IMR-90 (cell line): ENCODE measurements at regions not wholly inside any gene's neighbourhood (a gene's known extent, or its start where the extent isn't known, plus 50 kb on each side); places are given as distances from the start of the nearest gene placed in this dataset.

ENCODE experiments used
- ATAC-seq: fragments of 200-7000 bp; cut with Tn5 transposase; 2 replicates; pipeline ENCODE4 v1.9.1; 2020; ENCODE audit warnings: low read depth, mild to moderate bottlenecking, moderate library complexity
- BruUV-seq: library from RNA; stranded (reverse); fragments of 400-500 nt; replicated peaks from 2 replicates; lab custom pipeline; 2021; lab: Mats Ljungman, UMichigan
- CTCF ChIA-PET: fragments of 300-600 bp; formaldehyde crosslinking; extraction: SDS; loops from one replicate; lab custom pipeline; 2021; ENCODE audit warnings: antibody characterized with exemption; lab: Yijun Ruan, JAX
- POLR2A ChIA-PET: fragments of 300-600 bp; sonication (Branson Sonifier 250); formaldehyde crosslinking; loops from one replicate; lab custom pipeline; 2022; ENCODE audit warnings: antibody characterized with exemption; ENCODE audit not compliant: unreplicated experiment; lab: Charles Lee
- DNase-seq: peaks from one replicate; pipeline ENCODE4 v3.0.0; 2013
- H2AFZ ChIP-seq: replicated peaks from 2 replicates; pipeline ENCODE3; 2013; ENCODE audit warnings: low read length, mild to moderate bottlenecking; ENCODE audit not compliant: poor library complexity
- H2AK5ac ChIP-seq: 2 replicates; pipeline ENCODE4 v1.6.1; 2013; ENCODE audit warnings: low read depth, low read length, inconsistent platforms
- H2AK9ac ChIP-seq: replicated peaks from 2 replicates; pipeline ENCODE3; 2013; ENCODE audit warnings: mild to moderate bottlenecking, low read depth, low read length, moderate library complexity; ENCODE audit not compliant: poor library complexity
- H2BK120ac ChIP-seq: 2 replicates; pipeline ENCODE4 v1.6.1; 2013; ENCODE audit warnings: low read depth, low read length, inconsistent platforms
- H2BK15ac ChIP-seq: 3 replicates; pipeline ENCODE4 v1.6.1; 2013; ENCODE audit warnings: low read depth, low read length, inconsistent platforms
- H2BK20ac ChIP-seq: 2 replicates; pipeline ENCODE4 v1.6.1; 2013; ENCODE audit warnings: low read depth, mild to moderate bottlenecking, inconsistent platforms, low read length, moderate library complexity
- H2BK5ac ChIP-seq: 2 replicates; pipeline ENCODE4 v1.6.1; 2013; ENCODE audit warnings: mild to moderate bottlenecking, low read depth, low read length, inconsistent platforms; ENCODE audit not compliant: poor library complexity, severe bottlenecking
- H3K14ac ChIP-seq: replicated peaks from 2 replicates; pipeline ENCODE4 v1.6.1; 2013; ENCODE audit warnings: low read depth, low read length, inconsistent platforms
- H3K18ac ChIP-seq: 2 replicates; pipeline ENCODE4 v1.6.1; 2013; ENCODE audit warnings: low read depth, low read length, control low read depth
- H3K23ac ChIP-seq: 2 replicates; pipeline ENCODE4 v1.6.1; 2013; ENCODE audit warnings: low read depth, low read length, inconsistent platforms
- H3K27ac ChIP-seq: 2 replicates; pipeline ENCODE4 v1.5.1; 2013; ENCODE audit warnings: mild to moderate bottlenecking, control low read depth, low read length; ENCODE audit not compliant: insufficient read depth
- H3K27me3 ChIP-seq: 2 replicates; pipeline ENCODE4 v1.6.1; 2013; ENCODE audit warnings: low read length; ENCODE audit not compliant: control insufficient read depth, insufficient read depth
- H3K36me3 ChIP-seq: 2 replicates; pipeline ENCODE4 v1.6.1; 2013; ENCODE audit warnings: low read length, mixed read lengths; ENCODE audit not compliant: control insufficient read depth, insufficient read depth
- H3K4ac ChIP-seq: 2 replicates; pipeline ENCODE4 v1.6.1; 2013; ENCODE audit warnings: low read depth, low read length, inconsistent platforms
- H3K4me1 ChIP-seq: 2 replicates; pipeline ENCODE4 v1.6.1; 2013; ENCODE audit warnings: low read length, mixed read lengths; ENCODE audit not compliant: control insufficient read depth, insufficient read depth
- H3K4me2 ChIP-seq: 2 replicates; pipeline ENCODE4 v1.6.1; 2013; ENCODE audit warnings: low read depth, mild to moderate bottlenecking, control low read depth, low read length, moderate library complexity
- H3K4me3 ChIP-seq: 2 replicates; pipeline ENCODE4 v1.5.1; 2013; ENCODE audit warnings: low read depth, mild to moderate bottlenecking, control low read depth, low read length, moderate library complexity; ENCODE audit not compliant: insufficient read depth
- H3K56ac ChIP-seq: 2 replicates; pipeline ENCODE4 v1.6.1; 2013; ENCODE audit warnings: low read length, inconsistent platforms; ENCODE audit not compliant: insufficient read depth; ENCODE audit errors: extremely low read depth
- H3K79me1 ChIP-seq, 2 experiments: 2 replicates each; pipeline ENCODE4 v1.6.1; 2013; ENCODE audit warnings: low read length in 2 of 2, inconsistent platforms in 1 of 2, low read depth in 1 of 2
- H3K9ac ChIP-seq: 2 replicates; pipeline ENCODE4 v1.6.1; 2013; ENCODE audit warnings: low read depth, low read length, control low read depth
- H3K9me1 ChIP-seq: 2 replicates; pipeline ENCODE4 v1.6.1; 2013; ENCODE audit warnings: low read length, inconsistent platforms; ENCODE audit not compliant: insufficient read depth
- H3K9me3 ChIP-seq: 2 replicates; pipeline ENCODE4 v1.6.1; 2013; ENCODE audit warnings: low read length; ENCODE audit not compliant: control insufficient read depth, insufficient read depth
- H4K20me1 ChIP-seq: 2 replicates; pipeline ENCODE4 v1.6.1; 2013; ENCODE audit warnings: low read length, inconsistent platforms; ENCODE audit not compliant: insufficient read depth
- H4K5ac ChIP-seq: 2 replicates; pipeline ENCODE4 v1.6.1; 2013; ENCODE audit warnings: mild to moderate bottlenecking, low read depth, low read length, control low read depth
- H4K8ac ChIP-seq, 2 experiments: 2 replicates each; pipeline ENCODE4 v1.6.1; 2013; ENCODE audit warnings: low read depth in 2 of 2, low read length in 2 of 2, control low read depth in 1 of 2, inconsistent platforms in 1 of 2
- H4K91ac ChIP-seq: 2 replicates; pipeline ENCODE4 v1.6.1; 2013; ENCODE audit warnings: low read depth, low read length, inconsistent platforms; ENCODE audit not compliant: insufficient read depth
- BHLHE40 ChIP-seq: fragments of 150-350 bp; IDR thresholded peaks from 2 replicates; pipeline ENCODE4 v1.6.1; 2016; ENCODE audit warnings: mild to moderate bottlenecking, low read depth, low read length
- CEBPB ChIP-seq: IDR thresholded peaks from 2 replicates; pipeline ENCODE4 v1.6.1; 2012; ENCODE audit warnings: low read depth, low read length, improper control_type of control experiment
- CHD1 ChIP-seq: IDR thresholded peaks from 2 replicates; pipeline ENCODE4 v1.6.1; 2012; ENCODE audit warnings: low read depth, low read length, improper control_type of control experiment
- ELK1 ChIP-seq: fragments of 150-350 bp; IDR thresholded peaks from 2 replicates; pipeline ENCODE4 v1.6.1; 2016; ENCODE audit warnings: low read depth, mild to moderate bottlenecking, low read length, moderate library complexity, borderline replicate concordance
- MAFK ChIP-seq: IDR thresholded peaks from 2 replicates; pipeline ENCODE4 v1.6.1; 2012; ENCODE audit warnings: low read depth, low read length, improper control_type of control experiment
- RAD21 ChIP-seq: IDR thresholded peaks from 2 replicates; pipeline ENCODE4 v1.6.1; 2012; ENCODE audit warnings: low read length, improper control_type of control experiment
- RCOR1 ChIP-seq: IDR thresholded peaks from 2 replicates; pipeline ENCODE4 v1.6.1; 2012; ENCODE audit warnings: mild to moderate bottlenecking, low read length, improper control_type of control experiment; ENCODE audit not compliant: insufficient replicate concordance
- SMC3 ChIP-seq: fragments of 150-350 bp; IDR thresholded peaks from 2 replicates; pipeline ENCODE4 v1.6.1; 2016; ENCODE audit warnings: low read depth, mild to moderate bottlenecking, antibody characterized with exemption, low read length, moderate library complexity
- USF2 ChIP-seq: fragments of 150-350 bp; IDR thresholded peaks from 2 replicates; pipeline ENCODE4 v1.6.1; 2017; ENCODE audit warnings: mild to moderate bottlenecking, antibody characterized with exemption, low read length, low read depth
- dilution Hi-C: fragments of 300-500 bp; cut with HindIII; formaldehyde crosslinking; loops from one replicate; pipeline ENCODE4 v1.14.3; 2018; ENCODE audit warnings: low sequenced_read_pairs; ENCODE audit not compliant: unreplicated experiment
- in situ Hi-C: fragments of 300-500 bp; cut with MboI; formaldehyde crosslinking; loops from 3 replicates; pipeline ENCODE4 v1.14.3; 2019; ENCODE audit warnings: low sequenced_read_pairs, inconsistent platforms, mixed read lengths
- intact Hi-C: fragments of 100-400 bp; cut with micrococcal nuclease; formaldehyde crosslinking; loops from 2 replicates; pipeline ENCODE4 v1.10.0; 2022
- TF ChIP-seq, protein P1 (sequence below): conservative IDR thresholded peaks from 2 replicates; pipeline ENCODE4 v1.5.1; 2012; ENCODE audit warnings: mild to moderate bottlenecking, low read depth, low read length, improper control_type of control experiment

DNA sequence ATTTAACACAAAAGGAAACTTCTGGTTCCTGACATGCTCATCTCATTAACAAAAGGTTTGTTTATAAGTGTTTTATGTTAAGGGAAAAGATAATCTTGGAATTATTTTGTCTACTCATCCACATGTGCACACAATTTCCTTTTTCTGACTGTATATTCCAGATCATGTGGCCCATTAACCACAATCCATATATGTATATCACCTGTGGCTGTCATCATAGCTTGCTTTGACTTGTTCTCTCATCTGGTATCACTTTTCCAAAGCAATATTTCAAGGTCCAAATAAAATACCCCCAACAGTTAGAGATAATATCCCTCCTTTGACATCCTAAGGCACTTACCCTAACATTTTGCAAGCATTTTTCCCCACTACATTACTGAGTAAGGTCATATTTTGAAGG lies 856.1 kb downstream of the CDH11 start:
- Histone ChIP-seq H3K23ac (no peak overlapping the region), H3K56ac (no peak overlapping the region), H3K9me1 (no peaks in the 10 kb centered on the region), H3K18ac (no peak overlapping the region), H3K9me3 (no peaks in the 10 kb centered on the region), H3K4me2 (no peak overlapping the region), H4K5ac (no peak overlapping the region), H4K20me1 (no peaks in the 10 kb centered on the region), H3K9ac (no peak overlapping the region), H2BK15ac (no peak overlapping the region), H3K27ac (no peak overlapping the region), H3K4me1 (no peaks in the 10 kb centered on the region), H3K14ac (no peak overlapping the region), H2BK5ac (no peak overlapping the region), H2AK5ac (no peak overlapping the region), H3K4me3 (no peak overlapping the region), H3K79me1 (no peaks in the 10 kb centered on the region), H3K4ac (no peak overlapping the region), H2BK120ac (no peak overlapping the region), H4K8ac (no peak overlapping the region), H3K27me3 (no peaks in the 10 kb centered on the region), H2BK20ac (no peak overlapping the region), H2AFZ (no peak overlapping the region), H2AK9ac (no peak overlapping the region), H4K91ac (no peak overlapping the region), H3K36me3 (no peaks in the 10 kb centered on the region)
- CTCF ChIA-PET = no interaction called here
- POLR2A ChIA-PET = no interaction called here
- no peak for DNase-seq
- in situ Hi-C loops (no loop called here), intact Hi-C loops (no loop called here), dilution Hi-C loops (no loop called here)
- TF ChIP-seq, protein P1, sequence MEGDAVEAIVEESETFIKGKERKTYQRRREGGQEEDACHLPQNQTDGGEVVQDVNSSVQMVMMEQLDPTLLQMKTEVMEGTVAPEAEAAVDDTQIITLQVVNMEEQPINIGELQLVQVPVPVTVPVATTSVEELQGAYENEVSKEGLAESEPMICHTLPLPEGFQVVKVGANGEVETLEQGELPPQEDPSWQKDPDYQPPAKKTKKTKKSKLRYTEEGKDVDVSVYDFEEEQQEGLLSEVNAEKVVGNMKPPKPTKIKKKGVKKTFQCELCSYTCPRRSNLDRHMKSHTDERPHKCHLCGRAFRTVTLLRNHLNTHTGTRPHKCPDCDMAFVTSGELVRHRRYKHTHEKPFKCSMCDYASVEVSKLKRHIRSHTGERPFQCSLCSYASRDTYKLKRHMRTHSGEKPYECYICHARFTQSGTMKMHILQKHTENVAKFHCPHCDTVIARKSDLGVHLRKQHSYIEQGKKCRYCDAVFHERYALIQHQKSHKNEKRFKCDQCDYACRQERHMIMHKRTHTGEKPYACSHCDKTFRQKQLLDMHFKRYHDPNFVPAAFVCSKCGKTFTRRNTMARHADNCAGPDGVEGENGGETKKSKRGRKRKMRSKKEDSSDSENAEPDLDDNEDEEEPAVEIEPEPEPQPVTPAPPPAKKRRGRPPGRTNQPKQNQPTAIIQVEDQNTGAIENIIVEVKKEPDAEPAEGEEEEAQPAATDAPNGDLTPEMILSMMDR = no peak
- no peak for TF ChIP-seq RCOR1
- TF ChIP-seq USF2 = no peak
- TF ChIP-seq BHLHE40 = no peak
- no peak for TF ChIP-seq CHD1
- TF ChIP-seq CEBPB = no peak
- TF ChIP-seq SMC3 = no peak
- TF ChIP-seq MAFK = no peak
- TF ChIP-seq RAD21 = no peak
- no peak for TF ChIP-seq ELK1
- BruUV-seq = no TSS peak
- ATAC-seq = no peak
